H1 (cell line): ENCODE measurements at regions not wholly inside any gene's neighbourhood (a gene's known extent, or its start where the extent isn't known, plus 50 kb on each side); places are given as distances from the start of the nearest gene placed in this dataset.

Source experiments
- CTCF ChIA-PET: fragments of 300-600 bp; sonication (Branson Sonifier 250); formaldehyde crosslinking; loops from one replicate; lab custom pipeline; 2021; ENCODE audit not compliant: partially characterized antibody; lab: Charles Lee
- POLR2A ChIA-PET: fragments of 300-600 bp; sonication (Branson Sonifier 250); formaldehyde crosslinking; loops from one replicate; lab custom pipeline; 2021; ENCODE audit warnings: inconsistent platforms; ENCODE audit not compliant: partially characterized antibody; lab: Charles Lee
- DNase-seq, 2 experiments: peaks; one replicate each; pipeline versions ENCODE4 v3.0.0 to v3.0.0-alpha.2; 2010 to 2022; ENCODE audit warnings: low spot score in 2 of 2, low read depth in 1 of 2, mixed read lengths in 1 of 2
- FAIRE-seq: peaks from 2 replicates; lab custom pipeline; 2011; peaks lifted over from hg19 to GRCh38; lab: Jason Lieb, UNC
- H2AFZ ChIP-seq: 2 replicates; pipeline ENCODE4 v1.8.1; 2012; ENCODE audit warnings: low read length, inconsistent platforms
- H2AK5ac ChIP-seq: 2 replicates; pipeline ENCODE4 v1.6.1; 2013; ENCODE audit warnings: low read depth, low read length
- H2BK120ac ChIP-seq: replicated peaks from 2 replicates; pipeline ENCODE3; 2013; ENCODE audit warnings: low read depth, low read length, inconsistent platforms
- H2BK12ac ChIP-seq: 2 replicates; pipeline ENCODE4 v1.6.1; 2013; ENCODE audit warnings: low read depth, low read length
- H2BK15ac ChIP-seq: 2 replicates; pipeline ENCODE4 v1.6.1; 2013; ENCODE audit warnings: low read length
- H2BK20ac ChIP-seq: 2 replicates; pipeline ENCODE4 v1.6.1; 2013; ENCODE audit warnings: low read length
- H2BK5ac ChIP-seq: 2 replicates; pipeline ENCODE4 v1.6.1; 2013; ENCODE audit warnings: low read depth, low read length
- H3K14ac ChIP-seq: 2 replicates; pipeline ENCODE4 v1.6.1; 2013; ENCODE audit warnings: inconsistent platforms; ENCODE audit not compliant: insufficient read length
- H3K18ac ChIP-seq: 2 replicates; pipeline ENCODE4 v1.6.1; 2013; ENCODE audit warnings: low read length; ENCODE audit errors: extremely low read depth
- H3K23ac ChIP-seq: 2 replicates; pipeline ENCODE4 v1.6.1; 2013; ENCODE audit warnings: inconsistent platforms; ENCODE audit not compliant: insufficient read length
- H3K23me2 ChIP-seq: 2 replicates; pipeline ENCODE4 v1.6.1; 2013; ENCODE audit warnings: low read depth, low read length
- H3K27ac ChIP-seq: 2 replicates; pipeline ENCODE4 v1.6.1; 2011; ENCODE audit warnings: low read depth, low read length, inconsistent platforms
- H3K27me3 ChIP-seq, 4 experiments: replicated peaks in 1 of 4; 1 replicate in 1 of 4; 2 replicates in 3 of 4; pipeline versions ENCODE4 v1.6.1 to v1.8.1; 2011 to 2013; ENCODE audit warnings: low read length in 3 of 4, mild to moderate bottlenecking in 3 of 4, inconsistent platforms in 2 of 4, mixed read lengths in 2 of 4, moderate library complexity in 1 of 4; ENCODE audit not compliant: control insufficient read depth in 3 of 4, insufficient read depth in 3 of 4; ENCODE audit errors: extremely low read depth in 1 of 4
- H3K36me3 ChIP-seq, 4 experiments: 2 replicates each; pipeline versions ENCODE4 v1.6.1 to v1.8.1; 2011 to 2013; ENCODE audit warnings: mild to moderate bottlenecking in 4 of 4, low read length in 3 of 4, moderate library complexity in 2 of 4, control low read depth in 1 of 4, inconsistent platforms in 1 of 4; ENCODE audit not compliant: insufficient read depth in 4 of 4, control insufficient read depth in 2 of 4
- H3K4ac ChIP-seq: replicated peaks from 2 replicates; pipeline ENCODE3; 2013; ENCODE audit warnings: low read length, low read depth, mixed read lengths, inconsistent platforms; ENCODE audit not compliant: insufficient read length
- H3K4me1 ChIP-seq, 4 experiments: replicated peaks in 1 of 4; 1 replicate in 1 of 4; 2 replicates in 3 of 4; pipeline versions ENCODE4 v1.6.1 to v1.8.1; 2011 to 2013; ENCODE audit warnings: low read length in 3 of 4, inconsistent platforms in 2 of 4, mixed read lengths in 1 of 4; ENCODE audit not compliant: insufficient read depth in 4 of 4, control insufficient read depth in 3 of 4
- H3K4me2 ChIP-seq, 2 experiments: 2 replicates each; pipeline versions ENCODE4 v1.6.1 to v1.8.1; 2011 to 2013; ENCODE audit warnings: low read depth in 2 of 2, low read length in 2 of 2, control low read depth in 1 of 2, inconsistent platforms in 1 of 2, mild to moderate bottlenecking in 1 of 2; ENCODE audit not compliant: insufficient read depth in 1 of 2
- H3K4me3 ChIP-seq, 4 experiments: fragments of 200-600, 300-600 bp in 1 of 4; sonication (generic), shearing (Covaris generic), sonication (Bioruptor Twin) in 1 of 4; 2 replicates each; pipeline versions ENCODE4 v1.5.1 to v1.8.1; 2011 to 2016; ENCODE audit warnings: low read length in 4 of 4, low read depth in 3 of 4, control low read depth in 2 of 4, inconsistent platforms in 2 of 4, mild to moderate bottlenecking in 2 of 4, mixed read lengths in 1 of 4, moderate library complexity in 1 of 4; ENCODE audit not compliant: insufficient read depth in 2 of 4; ENCODE audit errors: extremely low read depth in 1 of 4
- H3K56ac ChIP-seq: replicated peaks from 2 replicates; pipeline ENCODE3; 2013; ENCODE audit warnings: low read depth, mild to moderate bottlenecking, mixed read lengths, low read length, inconsistent platforms; ENCODE audit not compliant: insufficient read length
- H3K79me1 ChIP-seq: 2 replicates; pipeline ENCODE4 v1.6.1; 2013; ENCODE audit warnings: low read depth, low read length, control low read depth
- H3K79me2 ChIP-seq, 2 experiments: 2 replicates each; pipeline versions ENCODE4 v1.6.1 to v1.8.1; 2012 to 2013; ENCODE audit warnings: low read length in 2 of 2, mild to moderate bottlenecking in 2 of 2, inconsistent platforms in 1 of 2; ENCODE audit not compliant: insufficient read depth in 2 of 2, control insufficient read depth in 1 of 2
- H3K9ac ChIP-seq, 4 experiments: replicated peaks in 1 of 4; 1 replicate in 1 of 4; 2 replicates in 3 of 4; pipeline versions ENCODE4 v1.6.1 to v1.8.1; 2011 to 2013; ENCODE audit warnings: low read depth in 3 of 4, low read length in 3 of 4, control low read depth in 2 of 4, mild to moderate bottlenecking in 2 of 4, moderate library complexity in 2 of 4, inconsistent platforms in 1 of 4; ENCODE audit errors: extremely low read depth in 1 of 4
- H3K9me3 ChIP-seq, 2 experiments: 2 replicates each; pipeline versions ENCODE4 v1.6.1 to v1.8.1; 2012 to 2013; ENCODE audit warnings: mild to moderate bottlenecking in 2 of 2, moderate library complexity in 2 of 2, control low read depth in 1 of 2, inconsistent platforms in 1 of 2, low read depth in 1 of 2, low read length in 1 of 2, mixed read lengths in 1 of 2; ENCODE audit not compliant: insufficient read depth in 2 of 2
- H4K20me1 ChIP-seq, 2 experiments: replicated peaks in 1 of 2; 2 replicates each; pipeline versions ENCODE3 to v1.8.1; 2011 to 2013; ENCODE audit warnings: inconsistent platforms in 2 of 2, low read length in 2 of 2, mild to moderate bottlenecking in 1 of 2; ENCODE audit not compliant: insufficient read depth in 2 of 2, control insufficient read depth in 1 of 2
- H4K5ac ChIP-seq: 2 replicates; pipeline ENCODE4 v1.6.1; 2013; ENCODE audit warnings: low read length, low read depth, mixed read lengths, inconsistent platforms; ENCODE audit not compliant: insufficient read length
- H4K8ac ChIP-seq: 2 replicates; pipeline ENCODE4 v1.8.0; 2013; ENCODE audit warnings: mild to moderate bottlenecking, moderate library complexity, low read length, inconsistent platforms; ENCODE audit not compliant: insufficient read depth; ENCODE audit errors: extremely low read depth
- H4K91ac ChIP-seq: replicated peaks from 2 replicates; pipeline ENCODE3; 2013; ENCODE audit warnings: low read length, mixed read lengths, inconsistent platforms; ENCODE audit not compliant: insufficient read length
- WGBS, 2 experiments: shearing (Covaris generic) in 1 of 2; methylation state at CpG; one replicate each; pipeline versions ENCODE4 v1.1.6 to v1.1.7; 2013 to 2015; ENCODE audit warnings: low lambda C conversion rate in 2 of 2, mixed read lengths in 2 of 2, inconsistent platforms in 1 of 2, low coverage in 1 of 2, missing lambda C conversion rate in 1 of 2; ENCODE audit not compliant: insufficient replicate concordance in 2 of 2, insufficient coverage in 1 of 2, insufficient read length in 1 of 2; ENCODE audit errors: extremely low coverage in 1 of 2, missing lambda C conversion rate in 1 of 2; 5-methylcytosine and 5-hydroxymethylcytosine counted together

GRCh38 chrX:39692796-39693195 is 405.0 kb downstream of the BCOR start:
- H3K23ac ChIP-seq, result no peak overlapping the region
- H4K20me1 ChIP-seq, result no peaks in the 10 kb centered on the region
- H2BK5ac ChIP-seq, result no peak overlapping the region
- no peaks in the 10 kb centered on the region for H3K79me2 ChIP-seq
- no peak overlapping the region for H4K91ac ChIP-seq
- no peak overlapping the region for H3K9ac ChIP-seq
- H4K8ac ChIP-seq, result no peak overlapping the region
- H3K27me3 ChIP-seq, result peaks cover 0 to 2% (median 0%) of the 10 kb centered on the region in 4 experiments; a peak in 2 of 7 replicates
- 21% methylated on average over 3 of the region's 4 CpGs; no CpG with 5 or more reads in 1 of the 2 experiments for WGBS, 2 experiments
- H3K18ac ChIP-seq, result no peak overlapping the region; the same call in 1 of the 2 replicates
- H3K79me1 ChIP-seq, result no peaks in the 10 kb centered on the region
- H2AFZ ChIP-seq, result no peak overlapping the region
- H3K36me3 ChIP-seq, result no peaks in the 10 kb centered on the region
- peaks cover 2% of the 10 kb centered on the region; the same call in 1 of the 2 replicates for H3K23me2 ChIP-seq
- POLR2A ChIA-PET, result no interaction called here
- DNase-seq (no peak), FAIRE-seq (no peak)
- H2AK5ac ChIP-seq, result no peak overlapping the region
- CTCF ChIA-PET, result no interaction called here
- H2BK12ac ChIP-seq, result no peak overlapping the region
- H3K27ac ChIP-seq, result no peak overlapping the region
- H3K4me2 ChIP-seq, result peak overlapping the region in 1 of 2 experiments; percentile 38; a peak in 1 of 4 replicates
- H3K9me3 ChIP-seq, result 0 out of 4 replicates have a peak, but pooled peaks cover 0 to 5% of the 10 kb centered on the region in 2 experiments
- H4K5ac ChIP-seq, result no peak overlapping the region
- no peak overlapping the region for H2BK20ac ChIP-seq
- no peak overlapping the region for H2BK120ac ChIP-seq
- H3K4me1 ChIP-seq, result peaks cover 3 to 11% (median 4%) of the 10 kb centered on the region in 4 experiments
- no peak overlapping the region for H2BK15ac ChIP-seq
- no peak overlapping the region for H3K4ac ChIP-seq
- no peak overlapping the region for H3K14ac ChIP-seq
- H3K56ac ChIP-seq, result no peak overlapping the region
- H3K4me3 ChIP-seq, result no peak overlapping the region
